AML-193 (cell line): ENCODE measurements at regions not wholly inside any gene's neighbourhood (a gene's known extent, or its start where the extent isn't known, plus 50 kb on each side); places are given as distances from the start of the nearest gene placed in this dataset.
"Not testable (repeated sequence)": the region's sequence is repeated elsewhere in the genome, so short reads cannot be mapped to it uniquely, and the experiment has no call there.

Experiments
- DNase-seq, 2 experiments: peaks; one replicate each; lab custom pipeline; 2025; lab: John Stamatoyannopoulos, UW

DNA sequence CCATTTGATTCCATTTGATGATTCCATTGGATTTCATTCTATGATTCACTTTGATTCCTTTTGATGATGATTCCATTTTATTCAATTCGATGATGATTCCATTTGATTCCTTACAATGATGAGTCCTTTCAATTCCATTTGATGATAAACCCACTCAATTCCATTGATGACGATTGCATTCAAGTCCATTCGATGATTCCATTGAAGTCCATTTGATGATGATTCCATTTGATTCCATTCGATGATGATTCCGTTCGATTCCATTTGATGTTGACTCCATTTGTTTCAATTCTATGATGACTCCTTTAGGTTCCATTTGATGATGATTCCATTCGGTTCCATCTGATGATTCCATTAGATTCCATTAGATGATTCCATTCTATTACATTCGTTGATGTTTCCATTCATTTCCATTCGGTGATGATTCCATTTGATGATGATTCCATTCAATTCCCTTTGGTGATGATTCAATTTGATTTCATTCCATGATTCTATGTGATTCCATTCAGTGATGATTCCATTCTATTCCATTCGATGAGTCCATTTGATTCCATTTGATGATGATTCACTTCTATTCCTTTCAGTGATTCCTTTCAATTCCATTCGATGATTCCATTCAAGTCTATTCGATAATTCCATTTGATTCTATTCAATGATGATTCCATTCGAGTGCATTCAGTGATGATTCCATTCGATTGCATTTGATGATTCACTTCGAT lies 1106.0 kb downstream of the RPIA start:
- no peak for DNase-seq

DNA sequence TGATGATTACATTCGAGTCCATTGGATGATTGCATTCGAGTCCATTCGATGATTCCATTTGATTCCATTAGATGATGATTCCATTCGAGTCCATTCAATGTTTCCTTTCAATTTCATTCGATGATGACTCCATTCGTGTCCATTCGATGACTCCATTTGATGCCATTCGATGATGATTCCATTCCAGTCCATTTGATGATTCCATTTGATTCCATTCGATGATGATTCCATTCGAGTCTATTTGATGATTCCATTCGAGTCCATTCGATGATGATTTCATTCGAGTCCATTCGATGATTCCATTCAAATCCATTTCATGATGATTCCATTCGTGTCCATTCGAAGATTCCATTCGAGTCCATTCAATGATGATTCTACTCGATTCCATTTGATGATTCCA lies 1109.7 kb downstream of the RPIA start:
- DNase-seq = not testable (repeated sequence)

DNA sequence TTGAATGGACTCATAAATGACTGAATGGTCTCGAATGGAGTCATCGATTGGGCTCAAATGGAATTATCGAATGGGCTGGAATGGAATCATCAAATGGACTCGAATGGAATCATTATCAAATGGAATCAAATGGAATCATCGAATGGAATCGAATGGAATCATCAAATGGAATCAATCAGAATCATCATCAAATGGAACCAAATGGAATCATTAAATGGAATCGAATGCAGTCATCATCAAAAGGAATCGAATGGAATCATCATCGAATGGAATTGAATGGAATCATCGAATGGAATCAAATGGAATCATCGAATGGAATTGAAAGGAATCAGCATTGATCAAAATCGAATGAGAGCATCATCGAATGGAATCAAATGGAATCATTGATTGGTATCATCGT lies 1114.9 kb downstream of the RPIA start:
- DNase-seq = not testable (repeated sequence)

DNA sequence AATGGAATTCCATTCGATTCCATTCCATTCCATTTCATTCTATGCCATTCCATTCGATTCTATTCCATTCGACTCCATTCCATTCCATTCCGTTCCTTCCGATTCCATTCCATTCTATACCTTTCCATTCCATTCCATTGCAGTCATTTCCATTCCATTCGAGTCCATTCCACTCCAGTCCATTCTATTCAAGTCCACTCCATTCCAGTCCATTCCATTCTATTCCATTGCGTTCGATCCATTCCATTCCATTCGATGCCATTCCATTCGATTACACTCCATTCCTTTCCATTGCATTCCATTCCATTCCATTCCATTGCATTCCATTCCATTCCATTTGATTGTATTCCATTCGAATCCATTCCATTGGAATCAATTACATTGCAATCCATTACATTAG lies 1119.8 kb downstream of the RPIA start:
- DNase-seq = no peak

DNA sequence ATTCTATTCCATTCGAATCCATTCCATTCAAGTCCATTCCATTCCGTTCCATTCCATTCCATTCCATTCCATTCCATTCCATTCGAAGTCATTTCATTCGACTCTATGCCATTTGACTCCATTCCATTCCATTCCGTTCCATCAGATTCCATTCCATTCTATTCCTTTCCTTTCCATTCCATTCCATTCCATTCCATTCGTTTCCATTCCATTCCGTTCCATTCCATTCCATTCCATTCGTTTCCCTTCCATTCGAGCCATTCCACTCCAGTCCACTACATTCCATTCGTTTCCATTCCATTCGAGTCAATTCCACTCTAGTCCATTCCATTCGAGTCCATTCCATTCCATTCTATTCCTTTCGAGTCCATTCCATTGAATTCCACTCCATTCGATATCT lies 1120.4 kb downstream of the RPIA start:
- not testable (repeated sequence) for DNase-seq

DNA sequence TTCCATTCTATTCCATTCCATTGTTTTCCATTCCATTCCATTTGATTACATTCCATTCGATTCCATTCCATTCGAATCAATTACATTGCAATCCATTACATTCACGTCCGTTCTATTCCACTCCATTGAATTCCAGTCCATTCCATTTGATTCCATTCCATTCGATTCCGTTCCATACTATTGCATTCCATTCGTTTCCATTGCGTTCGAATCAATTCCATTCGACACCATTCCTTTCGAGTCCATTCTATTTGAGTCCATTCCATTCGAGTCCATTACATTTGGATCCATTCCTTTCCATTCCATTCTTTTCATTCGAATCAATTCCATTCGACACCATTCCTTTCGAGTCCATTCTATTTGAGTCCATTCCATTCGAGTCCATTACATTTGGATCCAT lies 1122.9 kb downstream of the RPIA start:
- not testable (repeated sequence) for DNase-seq

DNA sequence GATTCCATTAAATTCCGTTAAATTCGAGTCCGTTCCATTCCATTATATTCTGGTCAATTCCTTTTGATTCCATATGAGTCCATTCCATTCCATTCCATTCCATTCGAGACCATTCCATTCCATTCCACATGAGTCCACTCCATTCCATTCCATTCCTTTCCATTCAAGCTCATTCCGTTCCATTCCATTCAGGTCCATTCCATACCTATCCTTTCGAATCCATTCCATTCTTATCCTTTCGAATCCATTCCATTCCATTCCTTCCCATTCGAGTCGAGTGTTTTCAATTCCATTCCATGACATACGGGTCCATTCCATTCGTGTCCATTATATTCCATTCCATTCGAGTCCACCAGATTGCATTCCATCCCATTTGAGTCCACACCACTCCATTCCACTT lies 1127.4 kb downstream of the RPIA start:
- DNase-seq = no peak

DNA sequence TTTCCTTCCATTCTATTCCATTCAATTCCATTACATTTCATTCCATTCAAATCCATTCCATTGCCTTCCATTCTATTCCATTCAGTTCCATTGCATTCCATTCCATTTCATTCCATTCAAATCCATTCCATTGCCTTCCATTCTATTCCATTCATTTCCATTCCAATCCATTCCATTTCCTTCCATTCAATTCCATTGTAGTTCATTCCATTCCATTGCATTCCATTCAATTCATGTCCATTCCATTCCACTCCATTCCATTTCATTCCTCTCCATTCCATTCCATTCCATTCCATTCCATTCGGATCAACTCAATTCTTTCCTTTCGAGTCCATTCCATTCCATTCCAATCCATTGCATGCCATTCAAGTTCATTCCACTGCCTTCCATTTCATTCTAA lies 1128.3 kb downstream of the RPIA start:
- DNase-seq = no peak

DNA sequence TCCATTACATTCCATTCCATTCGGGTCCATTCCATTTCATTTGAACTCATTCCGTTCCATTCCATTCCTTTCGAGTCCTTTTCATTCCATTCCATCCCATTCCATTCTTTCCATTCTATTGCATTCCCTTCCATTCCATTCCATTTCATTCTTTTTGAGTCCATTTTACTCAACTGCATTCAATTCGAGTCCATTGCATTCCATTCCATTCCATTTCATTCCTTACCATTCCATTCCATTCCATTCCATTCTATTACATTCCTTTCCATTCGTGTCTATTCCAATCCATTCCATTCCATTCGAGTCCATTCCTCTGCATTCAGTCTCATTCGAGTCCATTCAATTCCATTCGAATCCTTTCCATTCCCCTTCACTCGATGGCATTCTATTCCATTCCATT lies 1128.8 kb downstream of the RPIA start:
- DNase-seq = no peak

DNA sequence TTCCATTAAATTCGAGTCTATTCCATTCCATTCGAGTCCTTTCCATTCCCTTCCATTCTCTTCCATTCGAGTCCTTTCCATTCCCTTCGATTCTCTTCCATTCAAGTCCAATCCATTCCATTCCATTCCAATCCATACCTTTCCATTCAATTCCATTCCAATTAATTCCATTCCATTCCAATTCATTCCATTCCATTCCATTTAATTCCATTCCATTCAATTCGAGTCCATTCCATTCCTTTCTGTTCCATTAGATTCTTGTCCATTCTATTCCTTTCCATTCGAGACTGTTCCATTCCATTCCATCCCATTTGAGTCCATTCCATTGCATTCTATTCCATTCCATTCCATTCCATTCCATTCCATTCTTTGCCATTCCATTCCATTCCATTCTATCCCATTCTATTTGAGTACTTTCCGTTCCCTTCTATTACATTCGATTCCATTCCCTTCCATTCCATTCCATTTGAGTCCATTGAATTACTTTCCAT lies 1130.0 kb downstream of the RPIA start:
- DNase-seq = no peak

DNA sequence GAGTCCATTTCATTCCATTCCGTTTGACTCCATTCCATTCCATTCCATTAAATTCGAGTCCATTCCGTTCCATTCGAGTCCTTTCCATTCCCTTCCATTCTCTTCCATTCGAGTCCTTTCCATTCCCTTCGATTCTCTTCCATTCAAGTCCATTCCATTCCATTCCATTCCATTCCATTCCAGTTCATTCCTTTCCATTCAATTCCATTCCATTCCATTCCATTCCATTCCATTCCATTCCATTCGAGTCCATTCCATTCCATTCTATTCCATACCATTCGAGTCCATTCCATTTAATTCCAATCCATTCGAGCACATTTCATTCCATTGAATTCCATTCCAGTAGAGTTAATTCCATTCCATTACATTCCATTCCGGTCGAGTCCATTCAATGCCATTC lies 1130.9 kb downstream of the RPIA start:
- not testable (repeated sequence) for DNase-seq

DNA sequence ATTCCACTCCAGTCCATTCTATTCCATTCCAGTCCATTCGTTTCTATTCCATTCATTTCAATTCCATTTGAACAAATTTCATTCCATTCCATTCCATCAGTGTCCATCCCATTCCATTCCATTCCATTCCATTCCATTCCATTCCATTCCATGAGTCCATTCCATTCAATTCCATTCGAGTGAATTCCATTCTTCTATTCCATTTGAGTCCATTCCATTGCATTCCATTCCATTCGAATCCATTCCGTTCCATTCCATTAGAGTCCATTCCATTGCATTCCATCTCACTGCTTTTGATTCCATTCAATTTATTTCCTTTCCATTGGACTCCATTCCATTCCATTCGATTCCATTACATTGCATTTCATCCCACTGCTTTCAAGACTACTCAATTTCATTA lies 1132.1 kb downstream of the RPIA start:
- DNase-seq = no peak

DNA sequence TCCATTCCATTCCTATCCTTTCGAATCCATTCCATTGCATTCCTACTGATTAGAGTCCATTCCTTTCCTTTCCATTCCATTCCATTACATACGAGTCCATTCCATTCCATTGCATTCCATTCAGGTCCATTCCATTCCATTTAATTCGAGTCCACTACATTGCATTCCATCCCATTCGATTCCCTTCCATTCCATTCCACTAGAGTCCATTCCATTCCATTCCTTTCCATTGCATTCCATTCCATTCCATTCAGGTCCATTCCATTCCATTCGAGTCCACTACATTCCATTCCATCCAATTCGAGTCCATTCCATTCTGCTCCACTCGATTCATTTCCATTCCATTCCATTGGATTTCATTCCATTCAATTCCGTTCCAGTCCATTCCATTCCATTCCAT lies 1133.6 kb downstream of the RPIA start:
- no peak for DNase-seq

DNA sequence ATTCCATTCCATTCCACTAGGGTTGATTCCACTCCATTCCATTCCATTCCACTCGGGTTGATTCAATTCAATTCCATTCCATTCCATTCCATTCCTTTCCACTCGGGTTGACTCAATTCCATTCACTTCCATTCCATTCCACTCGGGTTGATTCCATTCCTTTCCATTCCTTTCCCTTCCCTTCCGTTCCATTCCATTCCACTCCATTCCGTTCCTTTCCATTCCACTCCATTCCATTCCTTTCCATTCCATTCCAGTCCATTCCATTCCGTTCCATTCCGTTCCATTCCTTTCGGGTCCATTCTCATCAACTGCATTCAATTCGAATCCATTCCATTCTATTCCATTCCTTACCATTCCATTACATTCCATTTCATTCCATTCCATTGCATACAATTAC lies 1135.3 kb downstream of the RPIA start:
- not testable (repeated sequence) for DNase-seq

DNA sequence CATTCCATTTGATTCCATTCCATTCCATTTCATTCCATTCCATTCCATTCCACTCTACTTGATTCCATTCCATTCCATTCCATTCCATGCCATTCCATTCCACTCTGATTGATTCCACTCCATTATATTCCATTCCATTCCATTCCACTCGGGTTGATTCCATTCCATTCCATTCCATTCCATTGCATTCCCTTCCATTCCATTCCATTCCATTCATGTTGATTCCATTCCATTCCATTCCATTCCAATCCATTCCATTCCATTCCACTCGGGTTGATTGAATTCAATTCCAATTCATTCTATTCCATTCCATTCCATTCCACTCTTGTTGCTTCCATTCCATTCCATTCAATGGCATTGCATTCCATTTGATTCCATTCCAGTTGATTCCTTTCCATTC lies 1136.4 kb downstream of the RPIA start:
- DNase-seq = not testable (repeated sequence)

DNA sequence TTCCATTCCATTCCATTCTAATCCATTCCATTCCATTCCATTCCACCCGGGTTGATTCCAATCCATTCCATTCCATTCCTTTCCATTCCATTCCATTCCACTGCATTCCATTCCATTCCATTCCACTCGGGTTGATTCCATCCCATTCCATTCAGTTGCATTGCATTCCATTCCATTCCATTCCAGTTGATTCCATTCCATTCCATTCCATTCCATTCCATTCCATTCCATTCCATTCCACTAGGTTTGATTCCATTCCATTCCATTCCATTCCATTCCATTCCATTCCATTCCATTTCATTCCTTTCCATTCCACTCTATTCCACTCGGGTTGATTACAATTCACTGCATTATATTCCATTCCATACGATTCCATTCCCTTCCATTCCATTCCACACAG lies 1136.9 kb downstream of the RPIA start:
- not testable (repeated sequence) for DNase-seq

DNA sequence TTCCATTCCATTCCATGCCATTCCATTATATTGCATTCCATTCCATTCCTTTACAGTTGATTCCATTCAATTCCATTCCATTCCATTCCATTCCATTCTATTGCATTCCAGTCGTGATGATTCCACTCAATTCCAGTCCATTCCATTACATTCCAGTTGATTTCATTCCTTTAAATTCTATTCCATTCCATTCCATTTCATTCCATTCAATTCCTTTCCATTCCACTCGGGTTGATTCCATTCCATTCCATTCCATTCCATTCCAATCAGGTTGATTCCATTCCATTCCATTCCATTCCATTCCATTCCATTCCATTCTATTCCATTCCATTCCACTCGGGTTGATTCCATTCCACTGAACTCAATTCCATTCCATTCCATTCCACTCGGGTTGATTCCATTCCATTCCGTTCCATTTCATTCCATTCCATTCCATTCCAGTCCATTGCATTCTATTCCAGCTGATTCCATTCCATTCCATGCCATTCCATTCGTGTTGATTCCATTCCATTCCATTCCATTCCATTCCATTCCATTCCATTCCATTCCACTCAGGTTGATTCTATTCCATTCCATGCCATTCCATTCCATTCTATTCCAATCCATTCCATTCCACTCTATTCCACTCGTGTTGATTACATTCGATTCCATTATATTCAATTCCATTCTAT lies 1137.6 kb downstream of the RPIA start:
- DNase-seq = not testable (repeated sequence)

DNA sequence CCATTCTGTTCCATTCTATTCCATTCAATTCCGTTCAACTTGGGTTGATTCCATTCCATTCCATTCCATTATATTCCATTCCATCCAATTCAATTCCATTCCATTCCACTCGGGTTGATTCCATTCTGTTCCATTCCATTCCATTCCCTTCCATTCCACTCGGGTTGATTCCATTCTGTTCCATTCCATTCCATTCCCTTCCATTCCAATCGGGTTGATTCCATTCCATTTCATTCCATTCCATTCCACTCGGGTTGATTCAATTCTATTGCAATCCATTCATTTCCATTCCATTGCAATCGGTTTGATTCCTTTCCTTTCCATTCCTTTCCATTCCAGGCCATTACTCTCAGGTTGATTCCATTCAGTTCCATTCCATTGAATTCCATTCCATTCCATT lies 1138.4 kb downstream of the RPIA start:
- DNase-seq = no peak

DNA sequence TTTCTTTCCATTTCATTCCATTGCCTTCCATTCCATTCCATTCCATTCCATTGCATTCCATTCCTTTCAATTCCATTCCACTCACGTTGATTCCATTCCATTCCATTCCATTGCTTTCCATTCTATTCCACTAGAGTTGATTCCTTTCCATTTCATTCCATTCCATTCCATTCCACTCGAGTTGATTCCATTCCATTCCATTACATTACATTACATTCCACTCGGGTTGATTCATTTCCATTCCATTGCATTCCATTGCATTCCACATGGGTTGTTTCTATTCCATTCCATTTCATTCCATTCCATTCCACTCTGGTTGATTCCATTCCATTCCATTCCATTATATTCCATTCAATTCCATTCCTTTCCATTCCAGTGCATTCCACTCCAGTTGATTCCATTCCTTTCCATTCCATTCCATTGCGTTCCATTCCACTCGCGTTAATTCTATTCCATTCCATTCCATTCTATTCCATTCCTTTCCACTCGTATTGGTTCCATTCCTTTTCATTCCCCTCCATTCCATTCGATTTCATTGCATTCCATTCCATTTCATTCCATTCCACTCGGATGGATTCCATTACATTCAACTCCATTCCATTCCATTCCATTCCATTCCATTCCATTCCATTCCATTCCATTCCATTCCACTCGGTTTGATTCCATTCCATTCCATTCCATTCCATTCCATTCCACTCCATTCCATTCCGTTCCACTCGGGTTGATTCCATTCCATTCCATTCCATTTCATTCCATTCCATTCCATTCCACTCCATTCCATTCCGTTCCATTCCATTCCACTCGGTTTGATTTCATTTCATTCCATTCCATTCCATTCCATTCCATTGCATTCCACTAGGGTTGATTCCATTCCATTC lies 1139.1 kb downstream of the RPIA start:
- not testable (repeated sequence) for DNase-seq

DNA sequence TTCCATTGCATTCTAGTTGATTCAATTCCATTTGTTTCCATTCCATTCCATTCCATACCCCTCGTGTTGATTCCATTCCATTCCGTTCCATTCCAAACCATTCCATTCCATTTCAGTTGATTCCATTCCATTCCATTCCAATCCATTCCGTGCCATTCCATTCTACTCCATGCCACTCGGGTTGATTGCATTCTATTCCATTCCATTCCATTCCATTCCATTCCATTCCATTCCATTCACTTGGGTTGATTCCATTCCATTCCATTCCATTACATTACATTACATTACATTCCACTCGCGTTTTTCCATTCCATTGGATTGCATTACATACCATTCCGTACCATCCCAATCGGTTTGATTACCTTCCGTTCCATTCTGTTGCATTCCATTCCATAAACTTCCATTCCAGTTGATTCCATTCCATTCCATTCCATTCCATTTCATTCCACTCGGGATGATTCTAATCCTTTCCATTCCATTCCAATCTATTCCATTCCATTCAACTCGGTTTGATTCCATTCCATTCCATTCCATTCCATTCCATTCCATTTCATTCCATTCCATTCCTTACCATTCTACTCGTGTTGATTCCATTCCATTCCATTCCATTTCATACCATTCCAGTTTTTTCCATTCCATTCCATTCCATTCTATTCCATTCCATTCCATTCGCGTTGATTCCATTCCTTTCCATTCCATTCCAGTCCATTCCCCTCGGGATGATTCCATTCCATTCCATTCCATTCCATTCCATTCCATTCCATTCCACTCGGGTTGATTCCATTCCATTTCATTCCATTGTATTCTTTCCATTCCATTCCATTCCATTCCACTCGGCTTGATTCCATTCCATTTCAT lies 1140.4 kb downstream of the RPIA start:
- DNase-seq = no peak

DNA sequence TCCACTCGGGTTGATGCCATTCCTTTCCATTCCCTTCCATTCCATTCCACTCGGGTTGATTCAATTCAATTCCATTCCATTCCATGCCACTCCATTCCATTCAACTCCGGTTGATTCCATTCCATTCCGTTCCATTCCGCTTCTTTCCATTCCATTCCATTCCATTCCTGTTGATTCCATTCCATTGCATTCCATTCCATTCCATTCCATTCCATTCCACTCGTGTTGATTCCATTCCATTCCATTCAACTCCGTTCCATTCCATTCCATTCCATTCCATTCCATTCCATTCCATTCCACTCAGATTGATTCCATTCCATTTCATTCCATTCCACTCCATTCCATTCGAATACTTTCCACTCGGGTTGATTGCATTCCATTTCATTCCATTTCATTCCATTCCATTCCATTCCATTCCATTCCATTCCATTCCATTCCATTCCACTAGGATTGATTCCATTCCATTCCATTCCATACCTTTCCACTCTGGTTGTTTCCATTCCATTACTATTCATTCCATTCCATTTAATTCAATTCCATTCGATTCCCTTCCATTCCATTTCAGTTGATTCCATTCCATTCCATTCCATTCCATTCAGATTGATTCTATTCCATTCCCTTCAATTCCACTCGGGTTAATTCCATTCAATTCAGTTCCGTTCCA lies 1141.8 kb downstream of the RPIA start:
- no peak for DNase-seq
